ENCODE measurements at regions not wholly inside any gene's neighbourhood (a gene's known extent, or its start where the extent isn't known, plus 50 kb on each side); places are given as distances from the start of the nearest gene placed in this dataset.
"Not testable (repeated sequence)": the region's sequence is repeated elsewhere in the genome, so short reads cannot be mapped to it uniquely, and the experiment has no call there.

- H4K20me1 ChIP-seq (ENCODE audit: insufficient read depth, low read length) = no peaks in the 10 kb centered on the region
- H2AFZ ChIP-seq (ENCODE audit: low read depth, low read length) = no peak overlapping the region
- H3K9me3 ChIP-seq (ENCODE audit: insufficient read depth, low read depth, low read length) = no peaks in the 10 kb centered on the region
- Mint-ChIP-seq H3K4me1 (ENCODE audit: low read depth, unreplicated experiment) (no peaks in the 10 kb centered on the region), H3K27me3 (ENCODE audit: low read depth, unreplicated experiment) (no peaks in the 10 kb centered on the region), H3K9me3 (ENCODE audit: unreplicated experiment) (peaks cover 2% of the 10 kb centered on the region), H3K4me3 (ENCODE audit: unreplicated experiment) (no peak overlapping the region), H3K36me3 (ENCODE audit: low read depth, unreplicated experiment) (no peaks in the 10 kb centered on the region), H3K27ac (ENCODE audit: unreplicated experiment) (no peak overlapping the region)
- no peaks in the 10 kb centered on the region for H3K79me2 ChIP-seq (ENCODE audit: insufficient read depth, low read length)
- no peak overlapping the region for H3K27ac ChIP-seq (ENCODE audit: low read depth, low read length)
- H3K4me1 ChIP-seq (ENCODE audit: insufficient read depth, low read length) = no peaks in the 10 kb centered on the region
- no peak overlapping the region for H3K9ac ChIP-seq (ENCODE audit: low read length)
- FAIRE-seq (no peak), DNase-seq (ENCODE audit: low read depth) (no peak)
- no peaks in the 10 kb centered on the region for H3K36me3 ChIP-seq (ENCODE audit: insufficient read depth, low read length)
- no peak overlapping the region for H3K4me2 ChIP-seq (ENCODE audit: low read length)
- no peak overlapping the region for H3K4me3 ChIP-seq (ENCODE audit: insufficient read depth, low read depth, low read length)
- TF ChIP-seq CTCF (IDR thresholded peaks at IDR 0.05; ENCODE audit: insufficient read depth, low read depth, low read length) (no peak), EZH2 (IDR thresholded peaks at IDR 0.05; ENCODE audit: insufficient read depth, low read length) (no peak)
- H3K27me3 ChIP-seq (ENCODE audit: insufficient read depth, low read length) = no peaks in the 10 kb centered on the region
These were observed 57.1 kb upstream of the RALY start for GRCh38 chr20:33936656-33937055.

- not testable (repeated sequence) for H3K4me1 ChIP-seq (ENCODE audit: insufficient read depth, low read length); H4K20me1 ChIP-seq (ENCODE audit: insufficient read depth, low read length); H3K27me3 Mint-ChIP-seq (ENCODE audit: low read depth, unreplicated experiment); H3K27me3 ChIP-seq (ENCODE audit: insufficient read depth, low read length); H3K27ac ChIP-seq (ENCODE audit: low read depth, low read length); H3K27ac Mint-ChIP-seq (ENCODE audit: unreplicated experiment); H3K4me3 ChIP-seq (ENCODE audit: insufficient read depth, low read depth, low read length); H3K4me3 Mint-ChIP-seq (ENCODE audit: unreplicated experiment); FAIRE-seq; H2AFZ ChIP-seq (ENCODE audit: low read depth, low read length); DNase-seq (ENCODE audit: low read depth); H3K4me1 Mint-ChIP-seq (ENCODE audit: low read depth, unreplicated experiment); H3K4me2 ChIP-seq (ENCODE audit: low read length); H3K9ac ChIP-seq (ENCODE audit: low read length); H3K36me3 Mint-ChIP-seq (ENCODE audit: low read depth, unreplicated experiment); H3K9me3 Mint-ChIP-seq (ENCODE audit: unreplicated experiment); H3K36me3 ChIP-seq (ENCODE audit: insufficient read depth, low read length); H3K79me2 ChIP-seq (ENCODE audit: insufficient read depth, low read length); H3K9me3 ChIP-seq (ENCODE audit: insufficient read depth, low read depth, low read length)
These were observed 54.7 kb upstream of the RALY start for GRCh38 chr20:33939031-33939430.

GRCh38 chr20:33940666-33941065, 53.0 kb upstream of the RALY start:
- FAIRE-seq (no peak), DNase-seq (ENCODE audit: low read depth) (no peak)
- Mint-ChIP-seq H3K4me3 (ENCODE audit: unreplicated experiment) (no peak overlapping the region), H3K27me3 (ENCODE audit: low read depth, unreplicated experiment) (no peaks in the 10 kb centered on the region), H3K4me1 (ENCODE audit: low read depth, unreplicated experiment) (no peaks in the 10 kb centered on the region), H3K9me3 (ENCODE audit: unreplicated experiment) (peaks cover 3% of the 10 kb centered on the region), H3K27ac (ENCODE audit: unreplicated experiment) (no peak overlapping the region), H3K36me3 (ENCODE audit: low read depth, unreplicated experiment) (no peaks in the 10 kb centered on the region)
- Histone ChIP-seq H3K9ac (ENCODE audit: low read length) (no peak overlapping the region), H3K79me2 (ENCODE audit: insufficient read depth, low read length) (no peaks in the 10 kb centered on the region), H3K27ac (ENCODE audit: low read depth, low read length) (no peak overlapping the region), H3K36me3 (ENCODE audit: insufficient read depth, low read length) (no peaks in the 10 kb centered on the region), H3K27me3 (ENCODE audit: insufficient read depth, low read length) (no peaks in the 10 kb centered on the region), H3K4me2 (ENCODE audit: low read length) (no peak overlapping the region), H2AFZ (ENCODE audit: low read depth, low read length) (no peak overlapping the region), H3K4me1 (ENCODE audit: insufficient read depth, low read length) (no peaks in the 10 kb centered on the region), H3K9me3 (ENCODE audit: insufficient read depth, low read depth, low read length) (no peaks in the 10 kb centered on the region), H4K20me1 (ENCODE audit: insufficient read depth, low read length) (no peaks in the 10 kb centered on the region), H3K4me3 (ENCODE audit: insufficient read depth, low read depth, low read length) (no peak overlapping the region)
- TF ChIP-seq CTCF (IDR thresholded peaks at IDR 0.05; ENCODE audit: insufficient read depth, low read depth, low read length) (no peak), EZH2 (IDR thresholded peaks at IDR 0.05; ENCODE audit: insufficient read depth, low read length) (no peak)

All from astrocyte (in vitro differentiated cells and primary cell).